GM12878 (cell line): ENCODE measurements at regions not wholly inside any gene's neighbourhood (a gene's known extent, or its start where the extent isn't known, plus 50 kb on each side); places are given as distances from the start of the nearest gene placed in this dataset.
A peak's percentile ranks its signal among the peaks of the same experiment; 100 is the strongest.

Experiments used
- ATAC-seq: fragments of 200-7000 bp; cut with Tn5 transposase; 3 replicates; pipeline ENCODE4 v1.9.1; 2020; ENCODE audit warnings: mild to moderate bottlenecking, moderate library complexity
- BruUV-seq: library from RNA; stranded (reverse); fragments of 400-500 nt; replicated peaks from 2 replicates; lab custom pipeline; 2021; lab: Mats Ljungman, UMichigan
- CTCF ChIA-PET: fragments of 300-600 bp; sonication (Branson Sonifier 250); formaldehyde crosslinking; extraction: SDS; loops from one replicate; lab custom pipeline; 2021; ENCODE audit warnings: inconsistent platforms; lab: Yijun Ruan, JAX
- POLR2A ChIA-PET: fragments of 350-600 bp; formaldehyde crosslinking; extraction: SDS; loops from one replicate; lab custom pipeline; 2021; ENCODE audit warnings: inconsistent platforms; lab: Charles Lee
- RAD21 ChIA-PET: fragments of 300-600 bp; sonication (Branson Sonifier 250); formaldehyde crosslinking; loops from one replicate; lab custom pipeline; 2023; ENCODE audit warnings: antibody characterized with exemption; ENCODE audit not compliant: unreplicated experiment; lab: Charles Lee
- SMC1A ChIA-PET: fragments of 300-600 bp; sonication (Branson Sonifier 250); formaldehyde crosslinking; loops from one replicate; lab custom pipeline; 2023; ENCODE audit not compliant: unreplicated experiment, uncharacterized antibody; lab: Charles Lee
- DNase-seq: peaks from one replicate; pipeline ENCODE4 v3.0.0-alpha.2; 2011; ENCODE audit warnings: low read depth, low spot score
- FAIRE-seq: peaks from 3 replicates; lab custom pipeline; 2011; peaks lifted over from hg19 to GRCh38; lab: Jason Lieb, UNC
- H2AFZ ChIP-seq: 2 replicates; pipeline ENCODE4 v1.6.0; 2011; ENCODE audit warnings: low read depth, low read length, control low read depth; ENCODE audit not compliant: control insufficient read depth
- H3K27ac ChIP-seq: 2 replicates; pipeline ENCODE4 v1.5.1; 2011; ENCODE audit warnings: control low read depth; ENCODE audit not compliant: control insufficient read depth, insufficient read depth
- H3K27me3 ChIP-seq, 2 experiments: replicated peaks in 1 of 2; 2 replicates each; pipeline versions ENCODE4 v1.6.0 to v1.6.1; 2011; ENCODE audit warnings: low read length in 1 of 2; ENCODE audit not compliant: control insufficient read depth in 2 of 2, insufficient read depth in 2 of 2
- H3K36me3 ChIP-seq, 2 experiments: 2 replicates each; pipeline ENCODE4 v1.5.1; 2011; ENCODE audit warnings: low read length in 1 of 2; ENCODE audit not compliant: control insufficient read depth in 2 of 2, insufficient read depth in 2 of 2
- H3K4me1 ChIP-seq: 2 replicates; pipeline ENCODE4 v1.6.1; 2011; ENCODE audit warnings: mild to moderate bottlenecking, low read length, moderate library complexity, mixed read lengths; ENCODE audit not compliant: control insufficient read depth, insufficient read depth
- H3K4me2 ChIP-seq: 2 replicates; pipeline ENCODE4 v1.6.0; 2011; ENCODE audit warnings: control low read depth; ENCODE audit not compliant: control insufficient read depth, insufficient read depth
- H3K4me3 ChIP-seq: fragments of 200-600 bp; sonication (generic); 2 replicates; pipeline ENCODE4 v1.5.1; 2016
- H3K79me2 ChIP-seq: 2 replicates; pipeline ENCODE4 v1.6.0; 2011; ENCODE audit warnings: low read length; ENCODE audit not compliant: control insufficient read depth, insufficient read depth
- H3K9ac ChIP-seq: 2 replicates; pipeline ENCODE4 v1.8.0; 2011; ENCODE audit warnings: low read length, control low read depth, mixed read lengths; ENCODE audit not compliant: control insufficient read depth, insufficient read depth
- H3K9me3 ChIP-seq: replicated peaks from 3 replicates; pipeline ENCODE4 v1.5.1; 2011; ENCODE audit warnings: mild to moderate bottlenecking, low read length; ENCODE audit not compliant: control insufficient read depth, insufficient read depth
- H4K20me1 ChIP-seq: 2 replicates; pipeline ENCODE4 v1.6.0; 2011; ENCODE audit not compliant: control insufficient read depth, insufficient read depth
- CUX1 ChIP-seq: IDR thresholded peaks from 2 replicates; pipeline ENCODE4 v1.6.1; 2012; ENCODE audit warnings: improper control_type of control experiment, low read depth, low read length; ENCODE audit not compliant: insufficient replicate concordance
- JUNB ChIP-seq: IDR thresholded peaks from 2 replicates; pipeline ENCODE4 v1.6.1; 2016; ENCODE audit warnings: antibody characterized with exemption, mild to moderate bottlenecking
- RB1 ChIP-seq: fragments of 450-650 bp; formaldehyde crosslinking; IDR thresholded peaks from 2 replicates; pipeline ENCODE4 v1.6.1; 2017; ENCODE audit warnings: mild to moderate bottlenecking, borderline replicate concordance
- SPI1 ChIP-seq: IDR thresholded peaks from 2 replicates; pipeline ENCODE4 v1.6.1; 2011; ENCODE audit warnings: low read depth, mild to moderate bottlenecking, low read length, moderate library complexity, borderline replicate concordance; ENCODE audit not compliant: insufficient read depth
- WGBS: methylation state at CpG from one replicate; pipeline ENCODE4 v1.1.6; 2016; ENCODE audit warnings: low lambda C conversion rate; ENCODE audit not compliant: insufficient replicate concordance, insufficient coverage; ENCODE audit errors: missing lambda C conversion rate; 5-methylcytosine and 5-hydroxymethylcytosine counted together
- in situ Hi-C: fragments of 300-500 bp; cut with MboI; formaldehyde crosslinking; loops from 9 replicates; pipeline ENCODE4 v1.14.3; 2018; ENCODE audit warnings: mixed read lengths
- intact Hi-C: fragments of 100-400 bp; cut with micrococcal nuclease; formaldehyde crosslinking; loops from one replicate; pipeline ENCODE4 v1.14.2; 2022; ENCODE audit not compliant: unreplicated experiment

- no peak for TF ChIP-seq CUX1
- no peak for TF ChIP-seq SPI1
- no peak for TF ChIP-seq RB1
- no peak for TF ChIP-seq JUNB
- ChIA-PET RAD21 (interaction anchor here (0.9 to 1.7 kb wide), 3 partner anchors 9 to 49 kb away, joined by 3 to 5 read pairs (median 5); no protein-coding TSS in a partner anchor), CTCF (interaction anchor here (1.4 kb wide), 1 partner anchor 146 kb away, joined by 4 read pairs; no protein-coding TSS in a partner anchor), POLR2A (no interaction called here), SMC1A (interaction anchor here (0.7 to 1.8 kb wide), 10 partner anchors 8 to 152 kb away, joined by 3 to 9 read pairs (median 3); no protein-coding TSS in a partner anchor)
- H3K4me1 ChIP-seq, result peaks cover 9% of the 10 kb centered on the region
- no peak overlapping the region for H2AFZ ChIP-seq
- in situ Hi-C loops (no loop called here), intact Hi-C loops (loop anchor here (5.0 kb wide), 1 partner anchor 100 kb away; no protein-coding TSS in a partner anchor)
- H3K27ac ChIP-seq, result no peak overlapping the region
- H3K9me3 ChIP-seq, result peaks cover 5% of the 10 kb centered on the region; the same call in 2 of the 3 replicates
- no peak overlapping the region for H3K4me3 ChIP-seq
- H3K27me3 ChIP-seq, result no peaks in the 10 kb centered on the region
- FAIRE-seq (peak; percentile 52), DNase-seq (no peak), ATAC-seq (peak; percentile 78)
- H3K4me2 ChIP-seq, result no peak overlapping the region
- H3K9ac ChIP-seq, result no peak overlapping the region
- WGBS, result 12% methylated on average over 3 of the region's 3 CpGs
- H3K36me3 ChIP-seq, result no peaks in the 10 kb centered on the region
- no peaks in the 10 kb centered on the region for H4K20me1 ChIP-seq
- H3K79me2 ChIP-seq, result no peaks in the 10 kb centered on the region
- BruUV-seq, result no TSS peak
These were observed 612.6 kb upstream of the ACVR2A start for GRCh38 chr2:147232225-147232669.
